HG02884 (cell line): ENCODE measurements at regions not wholly inside any gene's neighbourhood (a gene's known extent, or its start where the extent isn't known, plus 50 kb on each side); places are given as distances from the start of the nearest gene placed in this dataset.
"Not testable (repeated sequence)": the region's sequence is repeated elsewhere in the genome, so short reads cannot be mapped to it uniquely, and the experiment has no call there.

ENCODE experiments used
- ATAC-seq: cut with Tn5 transposase; IDR thresholded peaks from one replicate; pipeline ENCODE4 v1.9.1; 2021; ENCODE audit warnings: mild to moderate bottlenecking, moderate library complexity; ENCODE audit not compliant: unreplicated experiment

GRCh38 chr11:122023614-122024250, 92.3 kb downstream of the BLID start:
- ATAC-seq: no peak

GRCh38 chr11:122022646-122023045, 93.4 kb downstream of the BLID start:
- ATAC-seq: no peak

- ATAC-seq: no peak
Measured at GRCh38 chr11:122020902-122021301, 95.1 kb downstream of the BLID start.

GRCh38 chr11:122019908-122020694, 95.9 kb downstream of the BLID start:
- no peak for ATAC-seq

- no peak for ATAC-seq
Measured at GRCh38 chr11:122007601-122008071, 108.4 kb downstream of the BLID start.

GRCh38 chr11:122004446-122004845, 111.6 kb downstream of the BLID start:
- ATAC-seq: no peak

- no peak for ATAC-seq
Measured at GRCh38 chr11:122002926-122003325, 113.1 kb downstream of the BLID start.

GRCh38 chr11:122002047-122002446, 114.0 kb downstream of the BLID start:
- no peak for ATAC-seq

GRCh38 chr11:121999651-122000050, 116.4 kb downstream of the BLID start:
- ATAC-seq: no peak

GRCh38 chr11:121996574-121996973, 119.4 kb downstream of the BLID start:
- no peak for ATAC-seq

GRCh38 chr11:121983901-121984300, 132.1 kb downstream of the BLID start:
- ATAC-seq: no peak

- not testable (repeated sequence) for ATAC-seq
Measured at GRCh38 chr11:121977914-121978313, 138.1 kb downstream of the BLID start.

GRCh38 chr11:121968638-121969037, 147.4 kb downstream of the BLID start:
- ATAC-seq: no peak

- ATAC-seq: no peak
Measured at GRCh38 chr11:121967131-121967704, 148.8 kb downstream of the BLID start.

GRCh38 chr11:121965330-121965729, 150.7 kb downstream of the BLID start:
- ATAC-seq: no peak

- ATAC-seq: no peak
Measured at GRCh38 chr11:121964591-121964990, 151.4 kb downstream of the BLID start.

GRCh38 chr11:121963846-121964245, 152.2 kb downstream of the BLID start:
- ATAC-seq: not testable (repeated sequence)

GRCh38 chr11:121961321-121961801, 154.7 kb downstream of the BLID start:
- ATAC-seq: no peak

GRCh38 chr11:121958971-121959325, 157.1 kb downstream of the BLID start:
- no peak for ATAC-seq

GRCh38 chr11:121958323-121958970, 157.6 kb downstream of the BLID start:
- ATAC-seq: no peak

GRCh38 chr11:121953122-121953521, 162.9 kb downstream of the BLID start:
- ATAC-seq: no peak
